ENCODE measurements at regions not wholly inside any gene's neighbourhood (a gene's known extent, or its start where the extent isn't known, plus 50 kb on each side); places are given as distances from the start of the nearest gene placed in this dataset.

DNA sequence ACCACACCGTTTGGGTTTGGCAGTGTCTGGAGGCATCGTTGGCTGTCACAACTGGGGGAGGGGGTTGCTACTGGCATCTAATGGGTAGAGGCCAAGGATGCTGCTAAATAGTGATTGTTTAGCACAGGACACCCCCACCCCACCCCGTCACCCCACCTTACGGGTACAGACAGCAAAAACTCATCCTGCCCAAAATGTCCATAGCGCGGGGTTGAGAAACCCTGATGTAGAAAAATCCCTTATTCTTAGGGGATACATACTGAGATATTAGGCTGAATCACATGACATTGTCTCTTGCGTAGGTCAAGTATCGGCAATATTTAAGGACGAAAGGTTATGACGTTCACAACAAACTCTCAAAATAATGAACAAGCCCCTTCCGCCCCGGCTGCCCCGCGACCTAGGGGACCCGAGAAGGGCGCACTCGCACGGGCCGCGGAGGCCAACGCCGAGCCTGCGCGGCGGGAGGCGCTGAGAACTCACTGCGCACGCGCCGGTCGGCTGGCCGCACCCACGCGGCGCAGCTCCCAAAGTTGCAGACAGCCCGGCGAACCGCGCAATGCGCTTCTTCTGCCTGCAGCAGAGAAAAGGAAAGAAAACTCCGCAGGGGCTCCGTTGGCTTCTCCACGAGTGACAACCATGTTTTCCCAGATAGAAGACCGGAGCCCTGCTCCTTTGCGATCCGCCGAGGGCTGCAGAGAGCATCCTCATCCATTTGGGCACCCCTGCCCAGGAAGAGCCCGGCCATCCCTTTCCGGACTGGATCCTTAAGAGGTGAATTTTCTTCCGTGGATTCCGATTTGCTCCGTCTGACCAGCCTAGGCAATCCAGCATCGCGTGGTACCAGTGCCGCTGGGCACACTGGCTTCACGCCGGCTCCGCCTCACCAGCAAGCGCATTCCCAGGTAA is 136.8 kb upstream of the CCDC54 start:
- Histone ChIP-seq H3K9ac (ENCODE audit: low read depth in 1 of 2, low read length in 2 of 2) (peak overlapping the region; percentile 59 to 79), H3K4me1 (ENCODE audit: control insufficient read depth in 4 of 4, insufficient read depth in 4 of 4, low read length in 3 of 4) (peaks cover 0 to 11% (median 7%) of the 10 kb centered on the region in 4 donors)
- 3% methylated on average over 59 of the region's 59 CpGs for WGBS

DNA sequence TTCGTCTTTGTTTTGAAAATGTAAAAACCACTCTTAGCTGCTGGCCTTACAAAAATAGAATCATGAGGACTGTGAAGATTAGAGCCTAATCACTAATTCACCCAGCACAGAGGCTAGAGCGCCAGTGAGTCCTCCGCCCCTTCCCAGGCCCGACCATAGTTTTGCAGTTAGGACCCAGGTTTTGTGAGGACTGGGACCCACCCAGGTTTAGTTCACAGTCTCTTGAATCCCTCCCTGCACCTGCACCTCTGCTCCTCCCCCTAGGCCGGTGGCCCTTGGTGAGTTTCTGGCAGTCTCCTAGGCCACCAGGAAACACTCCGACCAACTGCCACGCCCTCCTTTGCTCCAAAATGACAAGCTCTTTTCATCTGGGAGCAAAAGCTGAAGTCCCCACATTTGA is 136.0 kb upstream of the CCDC54 start:
- TF ChIP-seq RXRA (IDR thresholded peaks at IDR 0.05): no peak
- TF ChIP-seq YY1 (IDR thresholded peaks at IDR 0.05): no peak
- no peak for TF ChIP-seq HNF4G (IDR thresholded peaks at IDR 0.05)
- no peak for TF ChIP-seq FOXA2 (IDR thresholded peaks at IDR 0.05)
- TF ChIP-seq, protein P1, sequence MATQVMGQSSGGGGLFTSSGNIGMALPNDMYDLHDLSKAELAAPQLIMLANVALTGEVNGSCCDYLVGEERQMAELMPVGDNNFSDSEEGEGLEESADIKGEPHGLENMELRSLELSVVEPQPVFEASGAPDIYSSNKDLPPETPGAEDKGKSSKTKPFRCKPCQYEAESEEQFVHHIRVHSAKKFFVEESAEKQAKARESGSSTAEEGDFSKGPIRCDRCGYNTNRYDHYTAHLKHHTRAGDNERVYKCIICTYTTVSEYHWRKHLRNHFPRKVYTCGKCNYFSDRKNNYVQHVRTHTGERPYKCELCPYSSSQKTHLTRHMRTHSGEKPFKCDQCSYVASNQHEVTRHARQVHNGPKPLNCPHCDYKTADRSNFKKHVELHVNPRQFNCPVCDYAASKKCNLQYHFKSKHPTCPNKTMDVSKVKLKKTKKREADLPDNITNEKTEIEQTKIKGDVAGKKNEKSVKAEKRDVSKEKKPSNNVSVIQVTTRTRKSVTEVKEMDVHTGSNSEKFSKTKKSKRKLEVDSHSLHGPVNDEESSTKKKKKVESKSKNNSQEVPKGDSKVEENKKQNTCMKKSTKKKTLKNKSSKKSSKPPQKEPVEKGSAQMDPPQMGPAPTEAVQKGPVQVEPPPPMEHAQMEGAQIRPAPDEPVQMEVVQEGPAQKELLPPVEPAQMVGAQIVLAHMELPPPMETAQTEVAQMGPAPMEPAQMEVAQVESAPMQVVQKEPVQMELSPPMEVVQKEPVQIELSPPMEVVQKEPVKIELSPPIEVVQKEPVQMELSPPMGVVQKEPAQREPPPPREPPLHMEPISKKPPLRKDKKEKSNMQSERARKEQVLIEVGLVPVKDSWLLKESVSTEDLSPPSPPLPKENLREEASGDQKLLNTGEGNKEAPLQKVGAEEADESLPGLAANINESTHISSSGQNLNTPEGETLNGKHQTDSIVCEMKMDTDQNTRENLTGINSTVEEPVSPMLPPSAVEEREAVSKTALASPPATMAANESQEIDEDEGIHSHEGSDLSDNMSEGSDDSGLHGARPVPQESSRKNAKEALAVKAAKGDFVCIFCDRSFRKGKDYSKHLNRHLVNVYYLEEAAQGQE (IDR thresholded peaks at IDR 0.05): no peak
- no peaks in the 10 kb centered on the region for H3K9me3 ChIP-seq (ENCODE audit: control insufficient read depth in 4 of 4, low read length in 3 of 4)
- H3K36me3 ChIP-seq (ENCODE audit: control insufficient read depth in 4 of 4, insufficient read depth in 3 of 4, low read depth in 1 of 4, low read length in 3 of 4): no peaks in the 10 kb centered on the region
- H3K27ac ChIP-seq (ENCODE audit: low read depth in 1 of 2, low read length in 2 of 2): no peak overlapping the region
- DNase-seq (ENCODE audit: low spot score): peak; percentile 38
- no peaks in the 10 kb centered on the region for H3K27me3 ChIP-seq (ENCODE audit: control insufficient read depth in 4 of 4, insufficient read depth in 4 of 4, low read length in 3 of 4)
- 41% methylated on average over 7 of the region's 7 CpGs for WGBS
- H3K4me3 ChIP-seq (ENCODE audit: low read depth in 1 of 3, low read length in 3 of 3): peak overlapping the region; percentile 58 to 80 (median 67)
- no peak overlapping the region for H3K9ac ChIP-seq (ENCODE audit: low read depth in 1 of 2, low read length in 2 of 2)
- H3K4me1 ChIP-seq (ENCODE audit: control insufficient read depth in 4 of 4, insufficient read depth in 4 of 4, low read length in 3 of 4): peaks cover 0 to 8% (median 5%) of the 10 kb centered on the region in 4 donors

More for the DNA sequence above, 136.8 kb upstream of the CCDC54 start:
- peak; percentile 71 for DNase-seq (ENCODE audit: low spot score)
- Histone ChIP-seq H3K27me3 (ENCODE audit: control insufficient read depth in 4 of 4, insufficient read depth in 4 of 4, low read length in 3 of 4) (no peaks in the 10 kb centered on the region), H3K9me3 (ENCODE audit: control insufficient read depth in 4 of 4, low read length in 3 of 4) (no peaks in the 10 kb centered on the region), H3K27ac (ENCODE audit: low read depth in 1 of 2, low read length in 2 of 2) (peak overlapping the region in 1 of 2 donors; percentile 17), H3K4me3 (ENCODE audit: low read depth in 1 of 3, low read length in 3 of 3) (peak overlapping the region; percentile 58 to 80 (median 67)), H3K36me3 (ENCODE audit: control insufficient read depth in 4 of 4, insufficient read depth in 3 of 4, low read depth in 1 of 4, low read length in 3 of 4) (no peaks in the 10 kb centered on the region)
- peak in 1 of 2 donors; percentile 7 for TF ChIP-seq RAD21 (IDR thresholded peaks at IDR 0.05)
- TF ChIP-seq HNF4G (IDR thresholded peaks at IDR 0.05): no peak
- no peak for TF ChIP-seq HNF4A (conservative IDR thresholded peaks at IDR 0.05)

DNA sequence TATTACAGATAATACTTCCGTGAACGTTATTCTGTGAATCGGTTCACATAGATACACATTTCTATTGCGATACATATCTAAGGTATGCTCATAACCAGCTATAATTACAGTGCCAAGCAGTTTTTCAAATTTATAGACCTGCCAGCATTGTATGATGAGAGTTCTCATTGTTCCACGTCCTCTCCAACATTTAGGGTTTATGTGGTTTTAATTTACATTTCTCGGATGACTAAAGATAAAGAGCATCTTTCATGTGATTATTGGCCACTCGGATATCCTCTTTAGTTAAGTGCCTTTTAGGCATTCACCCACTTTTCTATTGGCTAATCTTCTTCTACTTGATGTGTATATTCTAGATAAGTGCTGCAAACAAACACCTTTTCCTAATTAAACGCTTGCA is 134.7 kb upstream of the CCDC54 start:
- Histone ChIP-seq H3K27me3 (ENCODE audit: control insufficient read depth in 4 of 4, insufficient read depth in 4 of 4, low read length in 3 of 4) (no peaks in the 10 kb centered on the region), H3K36me3 (ENCODE audit: control insufficient read depth in 4 of 4, insufficient read depth in 3 of 4, low read depth in 1 of 4, low read length in 3 of 4) (no peaks in the 10 kb centered on the region), H3K4me1 (ENCODE audit: control insufficient read depth in 4 of 4, insufficient read depth in 4 of 4, low read length in 3 of 4) (peaks cover 0 to 8% (median 5%) of the 10 kb centered on the region in 4 donors), H3K9me3 (ENCODE audit: control insufficient read depth in 4 of 4, low read length in 3 of 4) (no peaks in the 10 kb centered on the region), H3K27ac (ENCODE audit: low read depth in 1 of 2, low read length in 2 of 2) (no peak overlapping the region), H3K4me3 (ENCODE audit: low read depth in 1 of 3, low read length in 3 of 3) (no peak overlapping the region), H3K9ac (ENCODE audit: low read depth in 1 of 2, low read length in 2 of 2) (no peak overlapping the region)
- TF ChIP-seq, protein P1 (IDR thresholded peaks at IDR 0.05): no peak
- TF ChIP-seq JUND (IDR thresholded peaks at IDR 0.05): no peak
- TF ChIP-seq FOXA2 (IDR thresholded peaks at IDR 0.05): no peak
- TF ChIP-seq EGR1 (IDR thresholded peaks at IDR 0.05; ENCODE audit: low read depth in 2 of 2): no peak
- TF ChIP-seq YY1 (IDR thresholded peaks at IDR 0.05): no peak
- TF ChIP-seq, protein P2, sequence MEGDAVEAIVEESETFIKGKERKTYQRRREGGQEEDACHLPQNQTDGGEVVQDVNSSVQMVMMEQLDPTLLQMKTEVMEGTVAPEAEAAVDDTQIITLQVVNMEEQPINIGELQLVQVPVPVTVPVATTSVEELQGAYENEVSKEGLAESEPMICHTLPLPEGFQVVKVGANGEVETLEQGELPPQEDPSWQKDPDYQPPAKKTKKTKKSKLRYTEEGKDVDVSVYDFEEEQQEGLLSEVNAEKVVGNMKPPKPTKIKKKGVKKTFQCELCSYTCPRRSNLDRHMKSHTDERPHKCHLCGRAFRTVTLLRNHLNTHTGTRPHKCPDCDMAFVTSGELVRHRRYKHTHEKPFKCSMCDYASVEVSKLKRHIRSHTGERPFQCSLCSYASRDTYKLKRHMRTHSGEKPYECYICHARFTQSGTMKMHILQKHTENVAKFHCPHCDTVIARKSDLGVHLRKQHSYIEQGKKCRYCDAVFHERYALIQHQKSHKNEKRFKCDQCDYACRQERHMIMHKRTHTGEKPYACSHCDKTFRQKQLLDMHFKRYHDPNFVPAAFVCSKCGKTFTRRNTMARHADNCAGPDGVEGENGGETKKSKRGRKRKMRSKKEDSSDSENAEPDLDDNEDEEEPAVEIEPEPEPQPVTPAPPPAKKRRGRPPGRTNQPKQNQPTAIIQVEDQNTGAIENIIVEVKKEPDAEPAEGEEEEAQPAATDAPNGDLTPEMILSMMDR (IDR thresholded peaks at IDR 0.05; ENCODE audit: low read depth, low read length, missing input control): no peak
- TF ChIP-seq FOXA1 (IDR thresholded peaks at IDR 0.05): no peak
- TF ChIP-seq GABPA (IDR thresholded peaks at IDR 0.05 in 1 of 2, conservative IDR thresholded peaks at IDR 0.05 in 1 of 2): no peak
- no peak for TF ChIP-seq NR2F2 (IDR thresholded peaks at IDR 0.05)
- TF ChIP-seq SP1 (IDR thresholded peaks at IDR 0.05): no peak
- no peak for TF ChIP-seq HNF4A (conservative IDR thresholded peaks at IDR 0.05)
- DNase-seq (ENCODE audit: low spot score): no peak
- 78% methylated on average over 8 of the region's 8 CpGs for WGBS

Data from liver (tissue), 8 donors.